DOHH2 (cell line): ENCODE measurements at regions not wholly inside any gene's neighbourhood (a gene's known extent, or its start where the extent isn't known, plus 50 kb on each side); places are given as distances from the start of the nearest gene placed in this dataset.

Experiments
- EZH2phosphoT487 ChIP-seq: fragments of 200-600 bp; sonication (generic); IDR thresholded peaks from 2 replicates; pipeline ENCODE4 v1.6.1; 2017; ENCODE audit warnings: borderline replicate concordance, mild to moderate bottlenecking, antibody characterized with exemption, low read length, moderate library complexity, mixed read lengths
- TF ChIP-seq, protein P1 (sequence below): fragments of 200-600 bp; sonication (generic); IDR thresholded peaks from one replicate; pipeline ENCODE4 v1.5.1; 2014; ENCODE audit warnings: antibody characterized with exemption, mild to moderate bottlenecking, low read depth, low read length; ENCODE audit not compliant: poor library complexity, severe bottlenecking

DNA sequence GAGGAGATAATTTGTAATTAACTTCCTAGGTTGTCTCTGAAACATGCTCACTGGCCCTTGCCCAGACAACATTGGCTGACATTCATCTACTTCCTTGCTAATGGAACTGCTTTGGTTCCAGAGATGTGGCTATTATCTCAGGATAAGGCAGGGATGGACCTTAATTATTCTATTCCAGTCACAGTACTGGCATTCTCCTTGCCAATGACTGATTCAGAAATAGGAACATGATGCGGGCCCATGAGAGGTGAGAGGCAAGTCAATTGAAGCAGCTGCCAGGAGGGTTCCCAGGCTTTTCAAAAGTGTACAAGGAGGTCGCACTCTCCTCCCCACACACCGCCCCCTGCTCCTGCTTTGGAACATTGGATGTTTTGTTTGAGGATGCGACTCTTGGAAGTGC, 109.6 kb upstream of the DGKB start:
- TF ChIP-seq, protein P1, sequence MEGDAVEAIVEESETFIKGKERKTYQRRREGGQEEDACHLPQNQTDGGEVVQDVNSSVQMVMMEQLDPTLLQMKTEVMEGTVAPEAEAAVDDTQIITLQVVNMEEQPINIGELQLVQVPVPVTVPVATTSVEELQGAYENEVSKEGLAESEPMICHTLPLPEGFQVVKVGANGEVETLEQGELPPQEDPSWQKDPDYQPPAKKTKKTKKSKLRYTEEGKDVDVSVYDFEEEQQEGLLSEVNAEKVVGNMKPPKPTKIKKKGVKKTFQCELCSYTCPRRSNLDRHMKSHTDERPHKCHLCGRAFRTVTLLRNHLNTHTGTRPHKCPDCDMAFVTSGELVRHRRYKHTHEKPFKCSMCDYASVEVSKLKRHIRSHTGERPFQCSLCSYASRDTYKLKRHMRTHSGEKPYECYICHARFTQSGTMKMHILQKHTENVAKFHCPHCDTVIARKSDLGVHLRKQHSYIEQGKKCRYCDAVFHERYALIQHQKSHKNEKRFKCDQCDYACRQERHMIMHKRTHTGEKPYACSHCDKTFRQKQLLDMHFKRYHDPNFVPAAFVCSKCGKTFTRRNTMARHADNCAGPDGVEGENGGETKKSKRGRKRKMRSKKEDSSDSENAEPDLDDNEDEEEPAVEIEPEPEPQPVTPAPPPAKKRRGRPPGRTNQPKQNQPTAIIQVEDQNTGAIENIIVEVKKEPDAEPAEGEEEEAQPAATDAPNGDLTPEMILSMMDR = no peak
- TF ChIP-seq EZH2phosphoT487 = no peak
